Stimulated activated CD4-positive, alpha-beta T cell treated with anti-CD3 and anti-CD28 coated beads, TNF-alpha, amount 100 ng/mL, for 4 hours (primary cell): ENCODE measurements at regions not wholly inside any gene's neighbourhood (a gene's known extent, or its start where the extent isn't known, plus 50 kb on each side); places are given as distances from the start of the nearest gene placed in this dataset.

Source experiments
- DNase-seq, 3 experiments: peaks; one replicate each; pipeline ENCODE4 v3.0.0-alpha.2; 2020; ENCODE audit warnings: low read depth in 3 of 3

GRCh38 chr12:31781894-31782540 is 53.2 kb upstream of the AMN1 start:
- no peak for DNase-seq

GRCh38 chr12:31780096-31780495 is 51.3 kb upstream of the AMN1 start:
- DNase-seq: no peak

DNA sequence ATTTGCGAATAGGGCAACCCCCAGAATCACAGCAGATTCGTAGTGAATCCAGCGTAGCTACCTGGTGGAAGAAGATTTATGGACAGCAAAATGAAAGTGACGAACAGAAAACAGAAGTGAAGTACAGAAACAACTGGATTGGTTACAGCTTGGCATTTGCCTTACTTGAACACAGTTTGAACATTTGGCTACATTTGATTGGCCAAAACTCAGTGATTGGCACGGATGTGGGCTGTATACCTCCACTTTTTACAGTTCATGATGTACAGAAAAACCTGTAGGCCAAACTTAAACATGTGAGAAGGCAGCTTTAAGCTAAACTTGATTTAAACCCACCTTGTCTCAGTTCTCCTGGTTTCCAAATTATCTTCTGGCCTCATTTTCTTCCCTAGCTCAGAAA is 49.9 kb upstream of the AMN1 start:
- DNase-seq: no peak
